K562 (cell line): ENCODE measurements at regions not wholly inside any gene's neighbourhood (a gene's known extent, or its start where the extent isn't known, plus 50 kb on each side); places are given as distances from the start of the nearest gene placed in this dataset.
A peak's percentile ranks its signal among the peaks of the same experiment; 100 is the strongest.

Source experiments
- ATAC-seq: fragments of 200-7000 bp; cut with Tn5 transposase; 3 replicates; pipeline ENCODE4 v1.9.1; 2020; ENCODE audit warnings: moderate library complexity
- BruUV-seq: library from RNA; stranded (reverse); fragments of 400-500 nt; replicated peaks from 2 replicates; lab custom pipeline; 2021; lab: Mats Ljungman, UMichigan
- CTCF ChIA-PET: fragments of 300-600 bp; formaldehyde crosslinking; extraction: SDS; loops from one replicate; lab custom pipeline; 2021; ENCODE audit warnings: low intra/inter-chr PET ratio; lab: Yijun Ruan, JAX
- POLR2A ChIA-PET: fragments of 300-600, 350-650 bp; sonication (Branson Sonifier 250); formaldehyde crosslinking; extraction: SDS; loops from one replicate; lab custom pipeline; 2021; ENCODE audit warnings: antibody characterized with exemption, inconsistent platforms; lab: Yijun Ruan, JAX
- DNase-seq, 4 experiments: peaks; one replicate each; pipeline versions ENCODE4 v3.0.0 to v3.0.0-alpha.2; 2011 to 2018; ENCODE audit warnings: low spot score in 3 of 4, mixed read lengths in 3 of 4; ENCODE audit errors: extremely low read depth in 1 of 4
- FAIRE-seq: peaks from 2 replicates; lab custom pipeline; 2011; peaks lifted over from hg19 to GRCh38; lab: Jason Lieb, UNC
- H2AFZ ChIP-seq: 2 replicates; pipeline ENCODE4 v1.6.0; 2011; ENCODE audit warnings: low read depth, low read length, control low read depth, inconsistent platforms
- H3K27ac ChIP-seq: fragments of 200-600 bp; 3 replicates; pipeline ENCODE4 v1.8.0; 2011; ENCODE audit warnings: low read depth, mild to moderate bottlenecking, control low read depth, inconsistent platforms, low read length, moderate library complexity, mixed read lengths; ENCODE audit errors: extremely low read depth
- H3K27me3 ChIP-seq, 2 experiments: fragments of 300-600 bp in 1 of 2; 2 replicates in 1 of 2; 3 replicates in 1 of 2; pipeline versions ENCODE4 v1.6.0 to v1.8.0; 2011; ENCODE audit warnings: inconsistent platforms in 2 of 2, low read length in 2 of 2, mild to moderate bottlenecking in 1 of 2, mixed read lengths in 1 of 2, moderate library complexity in 1 of 2; ENCODE audit not compliant: control insufficient read depth in 2 of 2, insufficient read depth in 2 of 2
- H3K36me3 ChIP-seq: fragments of 300-600 bp; 3 replicates; pipeline ENCODE4 v1.8.0; 2011; ENCODE audit warnings: mild to moderate bottlenecking, low read length, inconsistent platforms; ENCODE audit not compliant: control insufficient read depth, insufficient read depth
- H3K4me1 ChIP-seq, 2 experiments: fragments of 200-600 bp in 1 of 2; replicated peaks in 1 of 2; 2 replicates in 1 of 2; 3 replicates in 1 of 2; pipeline versions ENCODE4 v1.5.1 to v1.8.0; 2011; ENCODE audit warnings: inconsistent platforms in 2 of 2, low read length in 2 of 2, mild to moderate bottlenecking in 1 of 2, mixed read lengths in 1 of 2, moderate library complexity in 1 of 2; ENCODE audit not compliant: control insufficient read depth in 2 of 2, insufficient read depth in 2 of 2
- H3K4me2 ChIP-seq: 2 replicates; pipeline ENCODE4 v1.6.1; 2011; ENCODE audit warnings: low read length, control low read depth, inconsistent platforms, mixed read lengths; ENCODE audit not compliant: insufficient read depth
- H3K4me3 ChIP-seq: fragments of 200-600 bp; sonication (generic), shearing (Covaris generic); 2 replicates; pipeline ENCODE4 v1.5.1; 2016; ENCODE audit warnings: control low read depth, inconsistent platforms
- H3K79me2 ChIP-seq: fragments of 200-600 bp; 3 replicates; pipeline ENCODE4 v1.8.0; 2011; ENCODE audit warnings: low read length, inconsistent platforms; ENCODE audit not compliant: control insufficient read depth, insufficient read depth
- H3K9ac ChIP-seq, 2 experiments: 2 replicates each; pipeline versions ENCODE4 v1.6.0 to v1.6.1; 2011; ENCODE audit warnings: low read depth in 2 of 2, low read length in 2 of 2, control low read depth in 1 of 2, inconsistent platforms in 1 of 2, mild to moderate bottlenecking in 1 of 2, mixed read lengths in 1 of 2; ENCODE audit not compliant: insufficient read depth in 1 of 2
- H3K9me1 ChIP-seq: one replicate; pipeline ENCODE4 v1.6.0; 2011; ENCODE audit warnings: inconsistent platforms, mild to moderate bottlenecking, low read length, moderate library complexity; ENCODE audit not compliant: control insufficient read depth, insufficient read depth
- H3K9me3 ChIP-seq: replicated peaks from 2 replicates; pipeline ENCODE4 v1.5.1; 2011; ENCODE audit warnings: low read depth, low read length, inconsistent platforms; ENCODE audit not compliant: control insufficient read depth, insufficient read depth
- H4K20me1 ChIP-seq: replicated peaks from 2 replicates; pipeline ENCODE4 v1.6.1; 2011; ENCODE audit warnings: low read length, inconsistent platforms, mixed read lengths; ENCODE audit not compliant: control insufficient read depth, insufficient read depth
- CEBPG ChIP-seq, 3 experiments: fragments of 200-800 bp in 1 of 3; sonication (Bioruptor generic) in 1 of 3; sonication (generic) in 1 of 3; formaldehyde crosslinking in 1 of 3; IDR thresholded peaks in 2 of 3; conservative IDR thresholded peaks in 1 of 3; 2 replicates each; pipeline versions ENCODE4 v1.6.1 to v1.8.0; 2016 to 2022; ENCODE audit warnings: missing compliant biosample characterization in 2 of 3, missing genetic modification characterization in 2 of 3, mild to moderate bottlenecking in 1 of 3, missing genetic modification reagents in 1 of 3
- CHCHD3 ChIP-seq: fragments of 250-450 bp; sonication (Bioruptor Pico); IDR thresholded peaks from 2 replicates; pipeline ENCODE4 v2.1.2; 2022; ENCODE audit warnings: mild to moderate bottlenecking
- ETV1 ChIP-seq: fragments of 450-650 bp; conservative IDR thresholded peaks from 2 replicates; pipeline ENCODE4 v1.6.1; 2016; ENCODE audit warnings: missing genetic modification characterization, control low read depth, low read depth, missing compliant biosample characterization
- EZH2 ChIP-seq: IDR thresholded peaks from 2 replicates; pipeline ENCODE4 v1.6.1; 2012; ENCODE audit warnings: low read depth, mild to moderate bottlenecking, inconsistent platforms, low read length, borderline replicate concordance
- MAFG ChIP-seq: fragments of 450-650 bp; conservative IDR thresholded peaks from 2 replicates; pipeline ENCODE4 v1.6.1; 2016; ENCODE audit warnings: missing genetic modification characterization, missing compliant biosample characterization
- NRF1 ChIP-seq, 2 experiments: fragments of 450-650 bp; IDR thresholded peaks in 1 of 2; conservative IDR thresholded peaks in 1 of 2; 2 replicates each; pipeline ENCODE4 v1.6.1; 2014; ENCODE audit warnings: mild to moderate bottlenecking in 2 of 2
- RCOR1 ChIP-seq, 2 experiments: IDR thresholded peaks; 2 replicates each; pipeline ENCODE4 v1.6.1; 2012; ENCODE audit warnings: low read depth in 2 of 2, low read length in 2 of 2, borderline replicate concordance in 1 of 2, improper control_type of control experiment in 1 of 2
- RHOXF2B ChIP-seq: fragments of 250-450 bp; sonication (Bioruptor Pico); conservative IDR thresholded peaks from 2 replicates; pipeline ENCODE4 v1.5.1; 2021
- TCF7 ChIP-seq: sonication (generic); IDR thresholded peaks from 2 replicates; pipeline ENCODE4 v1.6.1; 2016; ENCODE audit warnings: antibody characterized with exemption, borderline replicate concordance
- ZBTB1 ChIP-seq: sonication (generic); formaldehyde crosslinking; IDR thresholded peaks from 2 replicates; pipeline ENCODE4 v1.8.1; 2023; ENCODE audit warnings: missing genetic modification reagents, low read depth, mild to moderate bottlenecking, borderline replicate concordance
- ZNF282 ChIP-seq: sonication (generic); formaldehyde crosslinking; IDR thresholded peaks from 2 replicates; pipeline ENCODE4 v1.8.1; 2023; ENCODE audit warnings: missing genetic modification reagents
- ZSCAN29 ChIP-seq: fragments of 450-650 bp; IDR thresholded peaks from 2 replicates; pipeline ENCODE4 v1.6.1; 2017
- WGBS: fragments of 100-300 bp; shearing (Covaris generic); methylation state at CpG from one replicate; pipeline ENCODE4 v1.1.6; 2016; ENCODE audit warnings: low coverage, mixed read lengths; ENCODE audit not compliant: insufficient coverage; ENCODE audit errors: missing lambda C conversion rate; 5-methylcytosine and 5-hydroxymethylcytosine counted together
- in situ Hi-C: fragments of 300-500 bp; cut with MboI; formaldehyde crosslinking; loops from 4 replicates; pipeline ENCODE4 v1.15.0; 2018; ENCODE audit warnings: inconsistent platforms, mixed read lengths
- intact Hi-C: fragments of 100-400 bp; cut with micrococcal nuclease; formaldehyde crosslinking; loops from 2 replicates; pipeline ENCODE4 v1.14.2; 2022
- TF ChIP-seq, protein P1 (sequence below), 2 experiments: IDR thresholded peaks; 2 replicates each; pipeline ENCODE4 v1.6.1; 2012; ENCODE audit warnings: improper control_type of control experiment in 2 of 2, low read depth in 2 of 2, low read length in 2 of 2, borderline replicate concordance in 1 of 2

DNA sequence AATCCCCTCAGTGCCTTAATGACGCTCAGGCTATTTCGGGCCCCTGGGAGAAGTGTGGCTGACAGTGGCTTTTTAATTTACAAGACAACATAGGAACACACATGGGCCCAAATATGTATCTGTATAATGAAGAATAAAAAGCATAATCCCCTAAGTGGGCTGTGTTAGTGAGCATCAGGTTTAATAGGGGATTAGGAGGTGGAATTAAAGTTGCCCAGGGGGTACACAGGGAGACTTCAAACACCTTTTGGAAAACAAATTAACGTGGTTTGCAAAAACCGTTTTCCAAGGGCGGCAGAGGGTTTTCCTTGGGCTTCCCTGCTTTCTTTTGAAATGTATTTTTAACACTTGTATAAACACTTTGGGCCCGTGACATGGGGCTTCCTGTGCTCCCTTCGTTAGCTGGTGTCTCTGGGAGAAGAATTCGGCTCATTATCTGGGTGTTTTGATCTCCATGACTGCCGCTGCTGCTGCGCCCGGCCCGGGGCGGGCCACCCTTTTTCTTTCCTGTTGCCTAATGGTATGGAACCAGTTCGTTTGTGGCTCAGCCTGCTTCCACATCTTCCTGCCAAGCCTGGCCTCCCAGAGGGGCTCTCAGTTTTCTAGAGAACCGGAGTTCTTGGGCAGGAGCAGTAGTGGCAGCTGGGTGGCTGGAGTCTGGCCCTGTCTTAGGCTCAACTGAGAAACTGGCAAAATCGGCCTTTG, 173.0 kb downstream of the MACROH2A1 start:
- BruUV-seq: no TSS peak
- TF ChIP-seq, protein P1, sequence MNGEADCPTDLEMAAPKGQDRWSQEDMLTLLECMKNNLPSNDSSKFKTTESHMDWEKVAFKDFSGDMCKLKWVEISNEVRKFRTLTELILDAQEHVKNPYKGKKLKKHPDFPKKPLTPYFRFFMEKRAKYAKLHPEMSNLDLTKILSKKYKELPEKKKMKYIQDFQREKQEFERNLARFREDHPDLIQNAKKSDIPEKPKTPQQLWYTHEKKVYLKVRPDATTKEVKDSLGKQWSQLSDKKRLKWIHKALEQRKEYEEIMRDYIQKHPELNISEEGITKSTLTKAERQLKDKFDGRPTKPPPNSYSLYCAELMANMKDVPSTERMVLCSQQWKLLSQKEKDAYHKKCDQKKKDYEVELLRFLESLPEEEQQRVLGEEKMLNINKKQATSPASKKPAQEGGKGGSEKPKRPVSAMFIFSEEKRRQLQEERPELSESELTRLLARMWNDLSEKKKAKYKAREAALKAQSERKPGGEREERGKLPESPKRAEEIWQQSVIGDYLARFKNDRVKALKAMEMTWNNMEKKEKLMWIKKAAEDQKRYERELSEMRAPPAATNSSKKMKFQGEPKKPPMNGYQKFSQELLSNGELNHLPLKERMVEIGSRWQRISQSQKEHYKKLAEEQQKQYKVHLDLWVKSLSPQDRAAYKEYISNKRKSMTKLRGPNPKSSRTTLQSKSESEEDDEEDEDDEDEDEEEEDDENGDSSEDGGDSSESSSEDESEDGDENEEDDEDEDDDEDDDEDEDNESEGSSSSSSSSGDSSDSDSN (IDR thresholded peaks at IDR 0.05; ENCODE audit: borderline replicate concordance in 1 of 2, low read depth in 2 of 2, low read length in 2 of 2): peak; percentile 90 to 96; a peak in 3 of 4 replicates
- TF ChIP-seq ETV1: peak; percentile 52
- TF ChIP-seq ZBTB1: no peak
- TF ChIP-seq TCF7: no peak
- no peak for TF ChIP-seq CEBPG (CRISPR knock-in tag; IDR thresholded peaks at IDR 0.05)
- TF ChIP-seq CEBPG (tag; conservative IDR thresholded peaks at IDR 0.05 in 1 of 2, IDR thresholded peaks at IDR 0.05 in 1 of 2): peak in 1 of 2 experiments; percentile 65; a peak in 2 of 4 replicates
- no peak for TF ChIP-seq CHCHD3
- TF ChIP-seq MAFG (tag): no peak
- TF ChIP-seq ZSCAN29: no peak
- TF ChIP-seq RCOR1 (IDR thresholded peaks at IDR 0.05; ENCODE audit: borderline replicate concordance in 1 of 2, low read depth in 2 of 2, low read length in 2 of 2): 0 out of 4 replicates have a peak, but pooled peaks of 1 of the 2 experiments have one; percentile 30
- TF ChIP-seq ZNF282 (CRISPR knock-in tag): no peak
- no peak for TF ChIP-seq EZH2
- TF ChIP-seq NRF1 (conservative IDR thresholded peaks at IDR 0.05 in 1 of 2, IDR thresholded peaks at IDR 0.05 in 1 of 2): 0 out of 4 replicates have a peak, but pooled peaks of 1 of the 2 experiments have one; percentile 18
- no peak for TF ChIP-seq RHOXF2B (CRISPR knock-in tag)
- TF ChIP-seq, all 486 proteins: peak for 5

More for the DNA sequence above, 173.0 kb downstream of the MACROH2A1 start:
- H3K4me1 ChIP-seq: peaks cover 16 to 22% of the 10 kb centered on the region in 2 experiments
- no peak overlapping the region for H3K27ac ChIP-seq
- no peaks in the 10 kb centered on the region for H3K36me3 ChIP-seq
- peak; percentile 69 for ATAC-seq
- no peaks in the 10 kb centered on the region for H4K20me1 ChIP-seq
- no peak for FAIRE-seq
- H3K27me3 ChIP-seq: no peaks in the 10 kb centered on the region
- in situ Hi-C loops: no loop called here
- intact Hi-C loops: no loop called here
- H3K9me1 ChIP-seq: peaks cover 3% of the 10 kb centered on the region
- H3K9me3 ChIP-seq: no peaks in the 10 kb centered on the region
- POLR2A ChIA-PET: interaction anchor here (0.9 kb wide), 1 partner anchor 10 kb away, joined by 3 read pairs; no protein-coding TSS in a partner anchor
- H3K4me3 ChIP-seq: no peak overlapping the region
- peak in 2 of 4 experiments; percentile 48 to 53 for DNase-seq
- peak overlapping the region; percentile 12; the same call in 1 of the 2 replicates for H3K4me2 ChIP-seq
- 0 out of 4 replicates have a peak overlapping the region, but pooled peaks of 1 of the 2 experiments have one; percentile 28 for H3K9ac ChIP-seq
- 30% methylated on average over 16 of the region's 16 CpGs for WGBS
- CTCF ChIA-PET: no interaction called here
- H2AFZ ChIP-seq: peak overlapping the region; percentile 36; the same call in 1 of the 2 replicates
- H3K79me2 ChIP-seq: no peaks in the 10 kb centered on the region
